ENCODE measurements at regions not wholly inside any gene's neighbourhood (a gene's known extent, or its start where the extent isn't known, plus 50 kb on each side); places are given as distances from the start of the nearest gene placed in this dataset.

GRCh38 chr3:20747741-20748140 is 561.7 kb upstream of the SGO1 start:
- no peak for TF ChIP-seq CTCF (IDR thresholded peaks at IDR 0.05)
- no peak for DNase-seq
- no peak overlapping the region for H3K27ac ChIP-seq
- H3K9me3 ChIP-seq, result no peaks in the 10 kb centered on the region
- H3K4me1 ChIP-seq, result no peaks in the 10 kb centered on the region
- no peaks in the 10 kb centered on the region for H3K36me3 ChIP-seq
- no peak overlapping the region for H3K4me3 ChIP-seq
- intact Hi-C loops (cut with DNase I; ENCODE audit: low total_unique reads), result no loop called here
- no peaks in the 10 kb centered on the region for H3K27me3 ChIP-seq

GRCh38 chr3:20743553-20744321 is 557.7 kb upstream of the SGO1 start:
- no peak for DNase-seq
- Histone ChIP-seq H3K27me3 (no peaks in the 10 kb centered on the region), H3K36me3 (no peaks in the 10 kb centered on the region), H3K4me3 (no peak overlapping the region), H3K9me3 (no peaks in the 10 kb centered on the region), H3K4me1 (peaks cover 0 to 24% (median 0%) of the 10 kb centered on the region in 4 donors), H3K27ac (no peak overlapping the region)
- TF ChIP-seq CTCF (IDR thresholded peaks at IDR 0.05), result no peak
- intact Hi-C loops (cut with DNase I; ENCODE audit: low total_unique reads), result no loop called here

GRCh38 chr3:20742903-20743552 is 557.0 kb upstream of the SGO1 start:
- Histone ChIP-seq H3K27me3 (no peaks in the 10 kb centered on the region), H3K4me3 (no peak overlapping the region), H3K4me1 (peaks cover 0 to 24% (median 0%) of the 10 kb centered on the region in 4 donors), H3K27ac (no peak overlapping the region), H3K36me3 (no peaks in the 10 kb centered on the region), H3K9me3 (no peaks in the 10 kb centered on the region)
- no peak for TF ChIP-seq CTCF (IDR thresholded peaks at IDR 0.05)
- intact Hi-C loops (cut with DNase I; ENCODE audit: low total_unique reads), result no loop called here
- no peak for DNase-seq

- no peaks in the 10 kb centered on the region for H3K27me3 ChIP-seq
- H3K9me3 ChIP-seq, result no peaks in the 10 kb centered on the region
- no peak overlapping the region for H3K4me3 ChIP-seq
- H3K36me3 ChIP-seq, result no peaks in the 10 kb centered on the region
- H3K27ac ChIP-seq, result no peak overlapping the region
- intact Hi-C loops (cut with DNase I; ENCODE audit: low total_unique reads), result no loop called here
- H3K4me1 ChIP-seq, result peaks cover 0 to 24% (median 0%) of the 10 kb centered on the region in 4 donors
- DNase-seq, result no peak
- no peak for TF ChIP-seq CTCF (IDR thresholded peaks at IDR 0.05)
These were observed 555.4 kb upstream of the SGO1 start for GRCh38 chr3:20741381-20741780.

GRCh38 chr3:20739814-20740213 is 553.8 kb upstream of the SGO1 start:
- Histone ChIP-seq H3K9me3 (no peaks in the 10 kb centered on the region), H3K27me3 (no peaks in the 10 kb centered on the region), H3K36me3 (no peaks in the 10 kb centered on the region), H3K4me3 (no peak overlapping the region), H3K27ac (no peak overlapping the region), H3K4me1 (peaks cover 0 to 24% (median 0%) of the 10 kb centered on the region in 4 donors)
- no peak for TF ChIP-seq CTCF (IDR thresholded peaks at IDR 0.05)
- no peak for DNase-seq
- intact Hi-C loops (cut with DNase I; ENCODE audit: low total_unique reads), result no loop called here

Data from tibial artery (tissue), 4 donors.